ENCODE measurements at regions not wholly inside any gene's neighbourhood (a gene's known extent, or its start where the extent isn't known, plus 50 kb on each side); places are given as distances from the start of the nearest gene placed in this dataset.

DNA sequence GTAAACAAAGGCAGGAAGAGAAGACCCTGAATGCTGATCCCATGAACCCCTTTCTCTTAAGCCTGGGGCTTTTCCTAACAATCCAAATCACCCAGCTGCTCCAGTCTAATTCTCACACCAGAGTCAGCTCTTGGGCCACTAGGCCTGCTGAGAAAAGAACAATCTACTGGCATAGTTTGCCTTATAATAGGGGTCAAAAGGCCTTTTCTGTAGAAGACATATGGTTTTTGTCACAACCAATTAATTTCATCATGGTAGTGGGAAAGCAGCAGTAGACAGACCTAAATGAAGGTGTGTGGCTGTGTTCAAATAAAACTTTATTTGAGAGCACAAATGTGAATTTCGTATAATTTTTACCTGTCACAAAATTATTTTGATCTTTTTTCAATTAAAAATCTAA is 994.7 kb upstream of the EPHA7 start:
- Histone ChIP-seq H3K27ac (ENCODE audit: low read depth in 1 of 2, low read length in 2 of 2) (no peak overlapping the region), H3K4me3 (ENCODE audit: low read depth in 1 of 3, low read length in 3 of 3) (no peak overlapping the region), H3K9me3 (ENCODE audit: control insufficient read depth in 4 of 4, low read length in 3 of 4) (no peaks in the 10 kb centered on the region), H3K4me1 (ENCODE audit: control insufficient read depth in 4 of 4, insufficient read depth in 4 of 4, low read length in 3 of 4) (no peaks in the 10 kb centered on the region), H3K27me3 (ENCODE audit: control insufficient read depth in 4 of 4, insufficient read depth in 4 of 4, low read length in 3 of 4) (no peaks in the 10 kb centered on the region), H3K36me3 (ENCODE audit: control insufficient read depth in 4 of 4, insufficient read depth in 3 of 4, low read depth in 1 of 4, low read length in 3 of 4) (no peaks in the 10 kb centered on the region), H3K9ac (ENCODE audit: low read depth in 1 of 2, low read length in 2 of 2) (no peak overlapping the region)
- no peak for TF ChIP-seq HNF4G (IDR thresholded peaks at IDR 0.05)
- TF ChIP-seq HNF4A (conservative IDR thresholded peaks at IDR 0.05), result no peak
- no peak for TF ChIP-seq SP1 (IDR thresholded peaks at IDR 0.05)
- TF ChIP-seq, protein P1, sequence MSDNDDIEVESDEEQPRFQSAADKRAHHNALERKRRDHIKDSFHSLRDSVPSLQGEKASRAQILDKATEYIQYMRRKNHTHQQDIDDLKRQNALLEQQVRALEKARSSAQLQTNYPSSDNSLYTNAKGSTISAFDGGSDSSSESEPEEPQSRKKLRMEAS (IDR thresholded peaks at IDR 0.05), result no peak
- TF ChIP-seq, protein P2, sequence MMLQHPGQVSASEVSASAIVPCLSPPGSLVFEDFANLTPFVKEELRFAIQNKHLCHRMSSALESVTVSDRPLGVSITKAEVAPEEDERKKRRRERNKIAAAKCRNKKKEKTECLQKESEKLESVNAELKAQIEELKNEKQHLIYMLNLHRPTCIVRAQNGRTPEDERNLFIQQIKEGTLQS (IDR thresholded peaks at IDR 0.05), result no peak
- TF ChIP-seq YY1 (IDR thresholded peaks at IDR 0.05), result no peak
- no peak for TF ChIP-seq RXRA (IDR thresholded peaks at IDR 0.05)
- TF ChIP-seq, protein P3, sequence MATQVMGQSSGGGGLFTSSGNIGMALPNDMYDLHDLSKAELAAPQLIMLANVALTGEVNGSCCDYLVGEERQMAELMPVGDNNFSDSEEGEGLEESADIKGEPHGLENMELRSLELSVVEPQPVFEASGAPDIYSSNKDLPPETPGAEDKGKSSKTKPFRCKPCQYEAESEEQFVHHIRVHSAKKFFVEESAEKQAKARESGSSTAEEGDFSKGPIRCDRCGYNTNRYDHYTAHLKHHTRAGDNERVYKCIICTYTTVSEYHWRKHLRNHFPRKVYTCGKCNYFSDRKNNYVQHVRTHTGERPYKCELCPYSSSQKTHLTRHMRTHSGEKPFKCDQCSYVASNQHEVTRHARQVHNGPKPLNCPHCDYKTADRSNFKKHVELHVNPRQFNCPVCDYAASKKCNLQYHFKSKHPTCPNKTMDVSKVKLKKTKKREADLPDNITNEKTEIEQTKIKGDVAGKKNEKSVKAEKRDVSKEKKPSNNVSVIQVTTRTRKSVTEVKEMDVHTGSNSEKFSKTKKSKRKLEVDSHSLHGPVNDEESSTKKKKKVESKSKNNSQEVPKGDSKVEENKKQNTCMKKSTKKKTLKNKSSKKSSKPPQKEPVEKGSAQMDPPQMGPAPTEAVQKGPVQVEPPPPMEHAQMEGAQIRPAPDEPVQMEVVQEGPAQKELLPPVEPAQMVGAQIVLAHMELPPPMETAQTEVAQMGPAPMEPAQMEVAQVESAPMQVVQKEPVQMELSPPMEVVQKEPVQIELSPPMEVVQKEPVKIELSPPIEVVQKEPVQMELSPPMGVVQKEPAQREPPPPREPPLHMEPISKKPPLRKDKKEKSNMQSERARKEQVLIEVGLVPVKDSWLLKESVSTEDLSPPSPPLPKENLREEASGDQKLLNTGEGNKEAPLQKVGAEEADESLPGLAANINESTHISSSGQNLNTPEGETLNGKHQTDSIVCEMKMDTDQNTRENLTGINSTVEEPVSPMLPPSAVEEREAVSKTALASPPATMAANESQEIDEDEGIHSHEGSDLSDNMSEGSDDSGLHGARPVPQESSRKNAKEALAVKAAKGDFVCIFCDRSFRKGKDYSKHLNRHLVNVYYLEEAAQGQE (IDR thresholded peaks at IDR 0.05), result no peak
- TF ChIP-seq, protein P4, sequence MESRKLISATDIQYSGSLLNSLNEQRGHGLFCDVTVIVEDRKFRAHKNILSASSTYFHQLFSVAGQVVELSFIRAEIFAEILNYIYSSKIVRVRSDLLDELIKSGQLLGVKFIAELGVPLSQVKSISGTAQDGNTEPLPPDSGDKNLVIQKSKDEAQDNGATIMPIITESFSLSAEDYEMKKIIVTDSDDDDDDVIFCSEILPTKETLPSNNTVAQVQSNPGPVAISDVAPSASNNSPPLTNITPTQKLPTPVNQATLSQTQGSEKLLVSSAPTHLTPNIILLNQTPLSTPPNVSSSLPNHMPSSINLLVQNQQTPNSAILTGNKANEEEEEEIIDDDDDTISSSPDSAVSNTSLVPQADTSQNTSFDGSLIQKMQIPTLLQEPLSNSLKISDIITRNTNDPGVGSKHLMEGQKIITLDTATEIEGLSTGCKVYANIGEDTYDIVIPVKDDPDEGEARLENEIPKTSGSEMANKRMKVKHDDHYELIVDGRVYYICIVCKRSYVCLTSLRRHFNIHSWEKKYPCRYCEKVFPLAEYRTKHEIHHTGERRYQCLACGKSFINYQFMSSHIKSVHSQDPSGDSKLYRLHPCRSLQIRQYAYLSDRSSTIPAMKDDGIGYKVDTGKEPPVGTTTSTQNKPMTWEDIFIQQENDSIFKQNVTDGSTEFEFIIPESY (IDR thresholded peaks at IDR 0.05), result no peak
- TF ChIP-seq TAF1 (conservative IDR thresholded peaks at IDR 0.05), result no peak
- TF ChIP-seq GABPA (IDR thresholded peaks at IDR 0.05 in 1 of 2, conservative IDR thresholded peaks at IDR 0.05 in 1 of 2), result no peak
- TF ChIP-seq JUND (IDR thresholded peaks at IDR 0.05), result no peak
- TF ChIP-seq EGR1 (IDR thresholded peaks at IDR 0.05; ENCODE audit: low read depth in 2 of 2), result no peak
- no peak for TF ChIP-seq RAD21 (IDR thresholded peaks at IDR 0.05)
- TF ChIP-seq, protein P5, sequence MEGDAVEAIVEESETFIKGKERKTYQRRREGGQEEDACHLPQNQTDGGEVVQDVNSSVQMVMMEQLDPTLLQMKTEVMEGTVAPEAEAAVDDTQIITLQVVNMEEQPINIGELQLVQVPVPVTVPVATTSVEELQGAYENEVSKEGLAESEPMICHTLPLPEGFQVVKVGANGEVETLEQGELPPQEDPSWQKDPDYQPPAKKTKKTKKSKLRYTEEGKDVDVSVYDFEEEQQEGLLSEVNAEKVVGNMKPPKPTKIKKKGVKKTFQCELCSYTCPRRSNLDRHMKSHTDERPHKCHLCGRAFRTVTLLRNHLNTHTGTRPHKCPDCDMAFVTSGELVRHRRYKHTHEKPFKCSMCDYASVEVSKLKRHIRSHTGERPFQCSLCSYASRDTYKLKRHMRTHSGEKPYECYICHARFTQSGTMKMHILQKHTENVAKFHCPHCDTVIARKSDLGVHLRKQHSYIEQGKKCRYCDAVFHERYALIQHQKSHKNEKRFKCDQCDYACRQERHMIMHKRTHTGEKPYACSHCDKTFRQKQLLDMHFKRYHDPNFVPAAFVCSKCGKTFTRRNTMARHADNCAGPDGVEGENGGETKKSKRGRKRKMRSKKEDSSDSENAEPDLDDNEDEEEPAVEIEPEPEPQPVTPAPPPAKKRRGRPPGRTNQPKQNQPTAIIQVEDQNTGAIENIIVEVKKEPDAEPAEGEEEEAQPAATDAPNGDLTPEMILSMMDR (IDR thresholded peaks at IDR 0.05; ENCODE audit: low read depth, low read length, missing input control), result no peak
- TF ChIP-seq FOXA2 (IDR thresholded peaks at IDR 0.05), result no peak
- no peak for TF ChIP-seq NR2F2 (IDR thresholded peaks at IDR 0.05)
- 60% methylated on average over 1 of the region's 1 CpG for WGBS
- DNase-seq (ENCODE audit: low spot score), result no peak

DNA sequence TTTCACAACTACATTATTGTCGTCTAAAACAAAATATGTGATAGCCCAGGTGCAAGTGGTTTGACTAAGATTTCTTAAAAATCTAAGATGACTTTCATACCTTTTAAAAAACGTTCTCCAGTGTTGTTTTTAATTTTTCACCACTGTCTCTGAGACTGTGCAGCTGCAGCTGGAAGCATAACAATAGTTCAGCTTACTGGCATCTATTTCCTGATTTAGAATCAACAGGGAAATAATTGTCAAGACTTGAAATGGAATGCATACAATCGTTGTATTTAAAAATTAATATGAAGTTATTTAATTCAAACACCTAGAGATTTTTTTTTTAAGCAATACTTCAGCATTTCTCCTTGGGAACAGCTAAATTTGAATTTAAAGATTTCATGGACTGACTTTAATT is 982.0 kb upstream of the EPHA7 start:
- no peak for DNase-seq (ENCODE audit: low spot score)
- WGBS, result 38% methylated on average over 3 of the region's 3 CpGs
- TF ChIP-seq, protein P2 (IDR thresholded peaks at IDR 0.05), result no peak
- TF ChIP-seq JUND (IDR thresholded peaks at IDR 0.05) (no peak), TAF1 (conservative IDR thresholded peaks at IDR 0.05) (no peak), RAD21 (IDR thresholded peaks at IDR 0.05) (no peak), FOXA2 (IDR thresholded peaks at IDR 0.05) (no peak), EGR1 (IDR thresholded peaks at IDR 0.05; ENCODE audit: low read depth in 2 of 2) (no peak), NR2F2 (IDR thresholded peaks at IDR 0.05) (no peak)
- TF ChIP-seq, protein P1 (IDR thresholded peaks at IDR 0.05), result no peak
- TF ChIP-seq, protein P5 (IDR thresholded peaks at IDR 0.05; ENCODE audit: low read depth, low read length, missing input control), result no peak
- TF ChIP-seq, protein P3 (IDR thresholded peaks at IDR 0.05), result no peak

More for the DNA sequence above, 982.0 kb upstream of the EPHA7 start:
- Histone ChIP-seq H3K27ac (ENCODE audit: low read depth in 1 of 2, low read length in 2 of 2) (no peak overlapping the region), H3K4me3 (ENCODE audit: low read depth in 1 of 3, low read length in 3 of 3) (no peak overlapping the region), H3K4me1 (ENCODE audit: control insufficient read depth in 4 of 4, insufficient read depth in 4 of 4, low read length in 3 of 4) (no peaks in the 10 kb centered on the region), H3K9me3 (ENCODE audit: control insufficient read depth in 4 of 4, low read length in 3 of 4) (no peaks in the 10 kb centered on the region), H3K36me3 (ENCODE audit: control insufficient read depth in 4 of 4, insufficient read depth in 3 of 4, low read depth in 1 of 4, low read length in 3 of 4) (no peaks in the 10 kb centered on the region), H3K9ac (ENCODE audit: low read depth in 1 of 2, low read length in 2 of 2) (no peak overlapping the region), H3K27me3 (ENCODE audit: control insufficient read depth in 4 of 4, insufficient read depth in 4 of 4, low read length in 3 of 4) (no peaks in the 10 kb centered on the region)
